Right forelimb (tissue), 1 donor: ENCODE measurements at regions not wholly inside any gene's neighbourhood (a gene's known extent, or its start where the extent isn't known, plus 50 kb on each side); places are given as distances from the start of the nearest gene placed in this dataset.

ENCODE experiments used
- DNase-seq: peaks from one replicate; pipeline ENCODE4 v3.0.0-alpha.2; 2018

DNA sequence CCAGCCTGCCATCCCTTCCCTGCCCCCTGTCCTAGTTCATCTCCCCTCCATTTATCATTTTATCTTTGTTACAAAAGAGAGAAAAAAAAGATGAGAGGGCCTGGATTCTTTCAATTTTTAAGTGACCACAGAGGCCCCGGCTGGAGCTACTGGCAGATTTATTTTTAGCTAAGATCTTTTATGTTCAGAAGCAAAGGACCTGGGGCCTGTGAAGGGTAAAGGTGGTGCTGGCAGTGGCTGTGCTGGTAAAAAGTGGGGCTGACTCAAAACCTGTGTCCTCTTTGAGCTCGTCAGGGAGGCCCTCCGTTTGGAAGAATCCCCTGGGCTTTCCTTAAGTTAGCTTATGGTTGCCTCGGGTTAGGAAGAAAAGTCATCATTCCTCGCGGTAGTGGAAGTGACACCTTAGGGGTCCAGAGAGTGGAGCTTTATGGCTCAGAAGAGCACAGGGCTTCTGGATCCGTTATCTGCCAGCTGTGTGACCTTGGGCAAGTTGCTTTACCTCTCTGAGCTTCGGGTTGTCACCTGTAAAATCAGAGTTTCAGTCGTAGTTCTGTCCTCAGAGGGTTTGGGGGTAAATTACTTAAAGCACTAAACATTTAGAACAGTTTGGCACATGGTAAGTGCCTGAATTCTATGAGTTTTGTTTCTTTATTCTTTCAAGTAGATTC, 923.8 kb upstream of the EEF2KMT start:
- DNase-seq: no peak

DNA sequence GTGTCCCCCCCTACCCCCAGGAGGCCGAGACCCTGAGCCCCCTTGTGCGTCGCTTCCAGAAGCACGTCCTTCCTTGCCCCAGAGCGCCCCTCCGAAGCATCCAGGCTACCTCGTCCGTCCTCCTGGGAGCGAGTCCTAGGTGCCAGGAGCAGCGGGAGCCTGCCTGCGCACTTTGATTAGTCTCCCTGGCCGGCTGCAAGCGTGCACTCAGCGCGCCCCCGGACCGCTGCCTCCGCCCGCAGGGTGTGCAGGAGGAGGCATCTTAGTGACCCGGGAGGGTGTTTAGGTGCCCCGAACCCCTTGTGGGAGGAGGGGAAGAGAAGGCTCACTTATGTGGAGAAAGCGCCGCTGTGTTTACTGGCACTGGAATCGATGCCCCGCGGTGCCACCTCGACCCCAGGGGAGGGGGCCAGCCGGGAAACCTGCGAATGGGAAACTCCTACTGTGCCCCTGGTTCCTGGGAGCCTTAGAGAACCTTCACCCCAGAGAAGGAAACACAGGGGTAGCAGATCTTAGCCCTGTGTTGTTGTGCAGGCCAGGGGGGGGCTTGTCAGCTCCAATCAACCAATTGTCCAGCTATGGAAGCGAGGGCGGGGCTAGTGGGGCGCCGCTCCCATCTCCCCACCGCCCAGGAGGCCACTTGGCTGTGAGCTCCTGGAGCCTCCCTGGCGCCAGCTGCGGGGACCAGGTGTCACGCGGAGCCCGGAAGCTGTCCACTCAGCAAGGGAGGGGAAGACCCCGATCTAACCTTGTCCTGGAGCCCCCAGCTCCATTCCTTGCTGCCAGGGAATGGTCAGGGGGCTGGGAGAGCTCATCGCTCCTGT, 922.8 kb upstream of the EEF2KMT start:
- no peak for DNase-seq

DNA sequence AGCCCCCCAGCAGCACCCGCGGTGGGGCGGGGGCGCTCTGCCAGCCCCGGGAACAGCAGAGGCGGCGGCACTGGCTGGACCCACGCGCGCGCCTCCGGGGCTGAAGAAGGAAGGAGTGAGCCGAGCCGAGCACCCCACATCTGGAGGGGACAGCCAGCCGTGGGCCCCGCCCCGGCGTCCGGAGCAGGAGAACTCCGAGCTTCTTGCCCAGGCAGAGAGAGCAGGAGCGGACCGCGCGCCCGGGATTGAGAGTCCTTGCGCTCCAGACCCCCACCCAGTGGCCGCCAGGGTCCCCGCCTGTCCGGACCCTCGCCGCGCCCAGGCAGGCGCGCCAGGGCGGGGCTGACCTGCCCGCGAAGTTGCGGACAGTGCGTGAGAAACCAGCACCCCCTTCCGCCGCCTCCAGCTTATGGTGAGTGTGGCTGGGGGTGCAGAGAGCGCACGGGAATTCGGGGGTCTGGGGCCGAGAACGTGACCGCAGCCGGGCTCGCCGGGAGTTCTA, 921.9 kb upstream of the EEF2KMT start:
- DNase-seq: no peak

DNA sequence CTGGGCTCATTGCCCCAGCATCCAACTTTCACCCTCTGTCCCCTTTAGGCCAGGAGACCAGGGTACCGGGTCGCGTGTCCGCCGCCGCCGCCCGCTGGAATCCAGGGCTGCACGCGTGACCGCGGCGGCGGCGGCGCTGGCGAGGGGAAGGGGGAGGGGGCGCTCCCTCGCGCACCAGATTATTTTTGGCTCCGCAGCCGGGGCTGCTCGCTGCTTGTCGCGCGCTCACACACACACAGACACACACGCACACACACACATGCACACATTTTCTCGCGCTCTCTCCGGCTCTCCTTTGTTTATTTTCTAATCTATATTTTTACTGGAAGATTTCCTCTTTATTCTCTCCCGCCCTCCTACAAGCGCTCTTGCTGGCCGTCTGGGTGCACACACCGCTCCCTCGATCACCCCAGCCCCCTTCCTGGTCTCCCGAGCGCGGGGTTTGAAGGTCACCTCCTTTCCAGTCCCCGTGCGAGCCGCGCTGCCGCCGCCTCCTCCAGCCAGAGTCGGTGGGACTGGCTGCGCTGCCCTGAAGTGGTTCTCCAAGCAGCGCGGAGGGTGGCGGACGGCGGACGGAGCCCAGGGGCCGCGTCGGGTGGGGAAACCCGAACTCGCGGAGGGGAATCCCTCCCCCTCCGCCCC, 921.4 kb upstream of the EEF2KMT start:
- DNase-seq: no peak

DNA sequence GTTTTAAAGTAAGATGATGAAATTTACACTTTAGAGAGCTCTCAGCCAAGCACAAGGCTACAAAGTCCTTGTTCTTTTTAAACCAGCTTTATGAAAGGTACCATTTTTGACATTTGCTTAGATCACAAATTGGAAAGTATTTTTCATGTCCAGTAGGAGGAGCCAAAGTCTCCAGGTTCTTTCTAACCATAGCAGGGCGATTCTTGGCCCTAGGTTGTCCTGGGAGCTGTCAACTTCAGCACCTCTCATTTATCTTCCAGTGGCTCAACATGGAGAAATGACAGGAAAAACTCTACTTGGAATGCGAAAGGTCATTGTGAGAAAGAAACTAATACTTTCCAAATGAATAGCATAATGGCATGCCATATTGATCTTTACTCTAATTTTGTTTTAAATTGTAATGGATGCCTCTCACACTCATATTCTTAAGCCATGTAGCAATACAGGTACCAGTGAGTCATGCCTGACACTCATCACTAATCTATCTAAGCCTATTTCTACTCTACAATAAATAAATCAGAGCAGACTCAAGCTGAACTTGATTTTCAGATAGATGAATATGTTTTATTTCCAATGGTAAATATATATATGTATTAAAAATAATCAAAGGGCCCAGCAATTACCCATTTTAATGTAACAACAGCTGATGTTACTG, 919.1 kb upstream of the EEF2KMT start:
- DNase-seq: no peak

DNA sequence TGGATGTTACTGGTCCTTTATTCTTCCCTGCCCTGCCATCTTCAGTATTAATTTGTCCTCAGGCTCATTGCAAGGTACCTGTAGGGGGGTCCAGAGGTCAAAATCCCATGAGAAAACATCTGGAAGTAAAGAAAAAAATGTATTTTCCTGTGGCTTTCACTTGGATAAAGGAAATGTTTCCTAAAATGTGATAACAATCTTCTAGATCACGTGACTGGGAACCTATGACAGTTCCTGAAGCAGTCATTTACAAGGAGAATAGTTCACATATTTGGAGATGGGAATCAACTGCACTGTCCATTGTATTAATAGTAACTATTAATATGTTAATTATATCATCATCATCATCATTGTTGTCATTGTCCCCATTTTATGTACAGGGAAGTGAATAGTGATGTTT, 915.1 kb upstream of the EEF2KMT start:
- DNase-seq: no peak

DNA sequence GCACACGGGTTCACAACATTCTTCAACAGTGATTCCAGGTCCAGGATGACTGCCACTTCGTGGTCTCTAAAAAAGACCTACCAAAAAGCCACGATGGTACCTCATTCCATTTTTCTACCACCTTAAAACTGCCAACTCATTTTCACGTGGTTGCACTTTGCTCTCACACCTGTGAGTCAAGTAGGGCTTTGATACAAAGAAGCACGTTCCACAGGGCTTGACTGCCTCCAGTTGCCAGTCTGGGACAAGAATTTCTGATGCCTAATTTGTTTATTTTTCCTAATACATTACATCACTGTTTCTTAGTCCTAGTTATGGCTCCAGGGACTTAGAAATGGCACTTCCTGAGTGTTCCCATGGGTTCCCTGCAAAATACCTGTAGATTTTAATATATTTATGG, 911.6 kb upstream of the EEF2KMT start:
- DNase-seq: no peak

DNA sequence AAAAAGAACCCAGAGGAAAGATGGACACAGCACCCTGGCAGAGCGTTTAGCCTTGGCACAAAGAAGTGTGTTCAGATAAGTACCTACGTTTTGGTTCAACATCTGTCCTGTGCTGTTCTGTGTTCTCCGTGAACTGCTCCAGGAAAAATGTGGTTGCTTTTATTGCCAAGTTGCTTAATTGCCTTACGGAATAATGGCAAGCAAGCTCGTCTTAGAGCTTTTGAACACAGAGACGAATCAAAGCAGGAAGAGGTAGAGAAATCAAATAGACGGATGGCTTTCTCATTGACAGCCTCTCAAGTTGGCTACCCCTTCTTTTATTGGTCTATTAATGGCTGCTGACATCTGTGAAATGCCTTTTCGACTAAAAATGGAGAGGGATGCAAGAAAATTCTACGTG, 911.1 kb upstream of the EEF2KMT start:
- DNase-seq: no peak

DNA sequence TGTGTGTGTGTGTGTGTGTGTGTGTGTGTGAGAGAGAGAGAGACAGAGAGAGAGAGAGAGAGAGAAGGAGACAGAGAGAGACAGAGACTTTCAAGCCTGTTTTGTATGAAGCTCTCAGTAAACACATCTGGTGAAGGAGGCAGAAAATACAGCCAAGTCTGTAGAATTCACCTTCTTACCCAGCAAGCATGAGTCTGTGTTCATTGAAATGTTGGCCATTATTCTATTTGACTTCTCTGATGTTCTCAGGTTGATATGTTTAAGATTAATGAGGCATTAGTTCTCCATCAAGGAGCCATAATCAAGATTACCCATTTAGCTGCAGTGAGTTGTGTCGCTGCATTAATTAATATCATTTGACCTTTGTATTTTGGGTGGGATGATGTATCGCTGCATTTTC, 895.8 kb upstream of the EEF2KMT start:
- no peak for DNase-seq

DNA sequence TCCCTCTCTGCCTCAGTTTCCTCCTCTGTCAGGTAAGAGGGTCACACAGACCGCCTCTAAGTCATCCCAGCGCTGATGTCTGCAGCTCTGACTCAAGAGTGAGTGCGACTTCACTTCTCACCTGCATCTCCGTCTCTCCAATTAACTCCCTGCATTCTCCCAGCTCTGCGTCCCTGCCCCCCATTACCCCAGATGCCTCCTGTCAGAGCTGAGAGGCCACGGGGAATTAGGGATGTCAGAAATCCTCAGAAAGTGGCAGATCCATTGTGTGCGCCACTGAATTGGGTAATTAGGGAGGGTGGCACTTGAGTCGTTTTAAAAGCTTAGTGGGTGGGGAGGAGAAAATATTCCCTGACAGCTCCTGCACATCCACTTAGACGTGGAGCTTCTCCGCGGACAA, 885.4 kb upstream of the EEF2KMT start:
- DNase-seq: no peak

DNA sequence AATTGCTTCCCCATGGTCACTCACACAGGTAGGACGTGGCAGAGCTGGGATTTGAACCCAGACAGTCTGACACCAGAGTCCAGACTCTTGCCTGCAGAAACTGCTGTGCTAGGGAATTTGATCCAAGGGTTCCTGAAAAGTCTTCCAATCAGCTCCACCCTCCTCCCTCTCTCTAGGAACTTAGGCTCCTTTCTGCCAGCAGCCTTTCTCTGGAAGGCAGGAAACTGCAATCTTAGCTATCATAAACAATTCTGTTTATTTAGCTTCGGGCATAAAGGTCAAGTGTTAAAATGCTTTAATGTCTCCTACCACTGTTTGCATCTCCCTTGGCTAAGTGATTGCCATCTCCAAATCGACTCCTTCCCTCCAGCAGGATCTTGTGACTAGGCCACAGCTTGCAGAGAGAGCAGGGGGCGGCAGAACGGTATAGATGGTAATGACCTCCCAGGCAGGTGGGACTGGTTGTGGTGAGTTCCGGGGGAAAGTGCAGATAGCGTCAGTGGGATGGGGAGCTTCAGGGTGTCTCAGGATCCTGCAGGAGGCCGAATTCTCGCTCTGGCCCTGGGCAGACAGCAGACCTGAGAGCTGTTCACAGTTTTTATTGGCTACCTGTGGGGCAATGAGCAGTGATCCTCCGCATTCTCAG, 882.4 kb upstream of the EEF2KMT start:
- DNase-seq: no peak

DNA sequence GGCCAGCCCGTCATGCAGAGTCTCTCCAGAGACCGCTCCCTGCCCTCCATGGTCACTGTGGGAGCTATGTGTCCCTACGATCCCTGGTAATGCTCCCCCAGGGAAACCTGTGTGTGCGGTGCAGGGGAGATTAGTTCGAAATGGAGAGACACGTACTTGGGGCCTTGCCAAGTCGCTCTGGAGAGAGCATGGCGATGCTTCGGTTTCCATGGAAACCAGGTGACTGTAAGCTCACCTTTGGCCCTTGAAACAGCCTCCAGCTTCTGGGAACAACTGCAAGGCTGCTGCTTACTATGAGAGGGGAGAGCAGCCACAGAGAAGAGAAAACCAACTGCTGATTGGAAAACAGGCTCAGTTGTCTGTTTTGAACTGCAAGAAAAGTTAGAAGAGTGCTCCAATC, 879.7 kb upstream of the EEF2KMT start:
- DNase-seq: no peak

DNA sequence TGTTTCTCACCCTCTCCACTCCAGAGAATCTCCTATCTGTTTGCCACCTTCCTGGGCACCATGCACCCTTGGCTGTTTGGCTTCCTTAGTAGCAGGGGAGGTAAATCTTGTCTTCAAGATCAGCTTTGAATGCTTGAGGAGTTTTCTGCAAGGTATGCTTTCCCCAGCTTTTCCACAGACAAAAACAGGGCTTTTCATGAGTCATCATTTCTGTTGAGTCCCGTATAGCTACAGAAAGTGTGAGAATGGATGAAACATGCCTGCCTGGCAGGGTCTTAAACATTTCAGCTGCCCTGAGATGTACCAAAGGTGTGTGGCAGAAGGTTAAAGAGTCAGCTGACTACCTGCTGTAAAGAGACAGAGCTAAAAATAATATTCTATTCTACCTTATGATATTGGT, 875.2 kb upstream of the EEF2KMT start:
- no peak for DNase-seq

DNA sequence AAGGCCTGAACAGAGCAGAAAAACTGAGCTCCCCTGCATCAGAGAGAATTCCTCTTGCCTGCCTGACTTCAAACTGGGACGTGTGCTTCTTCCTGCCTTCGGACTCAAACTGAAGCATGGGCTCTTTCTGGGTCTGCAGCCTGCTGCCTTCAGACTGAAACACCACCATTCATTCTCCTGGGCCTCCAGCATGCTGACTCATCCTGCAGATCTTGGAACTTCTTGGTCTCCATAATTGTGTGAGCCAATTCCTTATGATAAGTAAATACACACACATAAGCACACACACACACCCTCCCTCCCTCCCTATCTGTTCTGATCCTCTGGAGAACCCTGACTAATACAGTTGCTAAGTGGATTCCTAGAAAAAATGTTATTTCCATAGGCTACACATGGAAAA, 874.3 kb upstream of the EEF2KMT start:
- no peak for DNase-seq

DNA sequence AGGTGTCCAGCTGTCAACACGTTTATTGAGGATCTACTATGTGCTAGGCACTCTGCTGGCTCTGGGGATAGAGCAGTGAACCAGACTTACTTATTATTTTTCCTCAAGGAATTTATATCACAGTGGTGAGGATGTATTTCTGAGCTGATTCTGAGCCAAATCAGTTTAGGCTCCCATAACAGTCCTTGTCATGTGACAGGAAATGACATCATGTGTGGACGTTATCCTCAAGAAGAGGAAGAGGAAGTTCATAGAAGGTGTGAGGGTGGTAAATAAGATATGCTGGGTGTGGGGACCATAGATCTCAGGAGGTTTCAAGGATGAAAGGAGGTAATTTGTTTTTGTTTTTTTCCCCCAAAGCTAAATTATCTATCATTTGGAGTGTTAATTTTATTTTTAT, 873.5 kb upstream of the EEF2KMT start:
- no peak for DNase-seq

DNA sequence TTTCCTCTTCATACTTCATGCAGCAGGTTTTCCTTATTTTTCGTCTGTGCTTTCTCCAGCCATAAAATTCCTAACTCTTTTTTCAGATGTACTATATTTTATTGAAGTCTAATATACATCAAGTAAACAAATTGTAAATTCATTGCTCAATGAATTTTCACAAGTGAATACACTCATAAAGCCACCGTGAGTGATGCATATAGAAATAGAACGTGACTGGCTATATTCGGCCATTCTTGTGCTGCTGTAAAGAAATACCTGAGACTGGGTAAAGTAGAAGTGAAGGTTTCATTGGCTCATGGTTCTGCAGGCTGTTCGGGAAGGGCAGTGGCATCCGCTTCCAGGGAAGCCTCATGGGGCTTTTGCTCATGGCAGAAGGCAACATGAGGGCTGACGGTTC, 868.4 kb upstream of the EEF2KMT start:
- no peak for DNase-seq

DNA sequence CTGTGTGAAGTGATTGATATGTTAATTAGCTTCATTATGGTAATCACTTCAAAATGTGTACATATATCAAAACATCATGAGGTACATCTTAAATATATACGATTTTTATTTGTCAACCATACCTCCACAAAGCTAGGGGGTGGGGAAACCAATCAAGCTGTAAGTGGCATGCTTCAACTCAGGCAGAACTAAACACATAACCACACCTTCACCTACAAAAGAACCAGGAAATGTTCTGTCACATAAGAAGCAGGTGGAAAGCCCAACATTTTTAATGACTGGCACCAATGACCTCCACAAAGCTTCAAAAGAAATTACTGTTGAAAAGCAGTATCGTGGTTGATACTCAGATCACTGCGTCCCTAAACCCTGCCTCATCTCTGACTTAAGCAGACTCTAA, 867.7 kb upstream of the EEF2KMT start:
- no peak for DNase-seq

DNA sequence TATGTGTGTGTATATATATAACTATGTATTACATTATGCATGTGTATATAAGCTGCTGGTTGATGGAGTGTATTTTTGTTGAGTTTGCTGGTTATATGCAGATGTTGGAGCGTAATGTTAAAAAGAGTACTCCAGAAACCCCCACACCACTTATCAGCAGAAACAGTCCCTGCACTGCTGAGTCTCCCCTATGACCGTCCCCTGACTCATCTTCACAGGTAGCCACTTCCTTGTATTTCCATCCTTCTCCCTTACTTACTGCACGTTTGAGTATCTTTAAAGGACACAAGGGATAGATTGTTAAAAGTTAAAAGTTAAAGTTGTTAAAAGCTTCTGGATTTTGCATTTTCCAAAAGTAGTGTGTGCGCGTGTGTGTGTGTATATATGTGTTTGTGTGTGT, 853.9 kb upstream of the EEF2KMT start:
- DNase-seq: no peak

DNA sequence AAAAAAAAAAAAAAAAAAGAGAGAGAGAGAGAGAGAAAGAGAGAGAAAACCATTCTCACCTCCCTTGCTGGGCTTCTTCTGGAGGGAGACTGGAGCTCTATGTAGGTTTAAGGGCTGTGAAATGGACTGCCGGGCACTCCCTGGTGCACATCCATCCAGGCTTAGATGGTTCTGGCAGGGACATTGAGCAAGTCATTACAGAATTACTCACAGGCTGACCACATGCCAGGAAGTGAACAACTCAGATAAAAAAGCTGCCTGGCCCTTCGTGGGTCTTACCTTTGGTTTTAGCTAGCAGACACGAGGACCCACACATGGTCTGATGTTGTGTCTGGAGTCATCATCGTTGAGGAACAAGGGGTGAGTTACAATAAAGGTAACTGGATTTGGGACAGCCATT, 847.4 kb upstream of the EEF2KMT start:
- no peak for DNase-seq

DNA sequence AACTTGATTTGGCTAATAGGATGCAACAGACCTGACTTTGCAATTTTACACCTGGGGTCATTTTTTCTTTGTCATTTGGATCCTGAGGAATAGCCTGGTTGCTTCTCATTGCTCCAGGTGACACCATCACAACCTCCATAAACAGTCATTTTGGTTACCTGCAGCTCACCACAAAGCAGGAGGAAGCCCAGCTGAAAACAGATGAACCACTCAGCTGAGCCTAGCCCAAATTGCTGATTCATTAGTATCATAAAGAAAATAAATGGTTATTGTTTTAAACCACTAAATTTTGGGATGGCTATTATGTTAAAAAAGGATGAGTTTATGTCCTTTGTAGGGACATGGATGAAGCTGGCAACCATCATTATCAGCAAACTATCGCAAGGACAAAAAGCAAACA, 841.0 kb upstream of the EEF2KMT start:
- DNase-seq: no peak

DNA sequence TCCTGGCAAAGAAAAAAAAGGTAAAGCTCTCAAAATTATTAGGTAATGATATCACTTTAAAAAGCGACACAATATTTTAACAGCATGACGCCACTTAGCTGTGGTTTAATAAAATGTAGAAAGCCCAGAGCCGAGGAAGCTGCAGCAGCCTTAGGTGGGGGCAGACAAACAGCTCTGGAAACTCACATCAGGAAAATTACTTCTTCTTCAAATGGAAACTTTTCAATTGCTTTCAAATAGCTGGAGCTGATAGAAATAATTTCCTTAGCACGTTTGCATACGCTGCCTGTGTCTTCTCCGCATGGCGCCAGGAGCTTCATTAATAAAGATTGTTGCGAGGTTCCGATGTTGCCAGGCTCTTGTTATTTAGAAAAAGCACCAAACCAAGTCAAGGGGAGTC, 835.3 kb upstream of the EEF2KMT start:
- DNase-seq: no peak

DNA sequence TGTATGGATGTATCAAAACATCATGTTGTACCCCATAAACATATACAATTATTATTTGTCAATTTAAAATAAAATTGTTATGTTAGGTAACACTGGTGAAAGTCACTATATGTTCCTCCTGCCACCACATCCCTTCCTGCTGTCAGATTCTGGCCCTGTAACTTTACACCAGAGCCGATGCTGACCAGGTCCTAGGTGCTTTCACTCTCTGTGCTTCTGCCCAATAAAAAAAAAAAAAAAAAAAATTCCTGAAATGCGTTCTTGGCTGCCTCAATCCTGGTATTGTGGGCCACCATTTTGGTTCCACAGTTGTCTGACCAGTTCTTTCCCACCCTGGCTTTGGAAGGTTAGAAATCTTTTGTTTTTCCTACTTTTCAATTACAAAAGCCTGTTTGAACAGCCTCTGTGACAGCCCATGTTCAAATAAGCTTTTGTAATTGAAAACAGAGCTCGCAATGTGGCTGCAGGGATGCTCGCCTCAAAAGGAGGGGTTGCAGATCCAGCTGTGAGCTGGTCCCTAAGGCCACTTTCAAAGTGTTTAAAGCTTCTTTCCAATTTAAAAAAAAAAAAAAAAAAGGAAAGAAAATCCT, 831.0 kb upstream of the EEF2KMT start:
- no peak for DNase-seq

DNA sequence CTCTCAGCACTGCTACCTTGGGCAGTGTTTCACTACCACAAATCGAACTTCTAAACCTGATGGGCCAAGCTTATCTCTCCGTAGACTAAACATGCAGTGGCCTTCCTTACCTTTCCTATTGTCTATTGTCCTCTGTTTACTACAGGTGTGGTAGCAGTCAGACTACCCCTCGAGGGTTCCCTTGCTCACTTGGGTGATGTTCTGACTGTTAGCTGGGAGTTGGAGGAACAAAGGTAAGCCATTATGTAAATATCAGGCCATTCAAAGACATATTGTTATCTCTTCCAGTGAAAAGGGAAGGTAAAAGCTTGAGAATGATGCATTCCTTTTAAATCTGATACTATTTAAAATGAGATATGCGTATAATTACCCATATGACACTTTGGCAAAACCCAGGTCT, 828.3 kb upstream of the EEF2KMT start:
- no peak for DNase-seq
